ENCODE measurements at regions not wholly inside any gene's neighbourhood (a gene's known extent, or its start where the extent isn't known, plus 50 kb on each side); places are given as distances from the start of the nearest gene placed in this dataset.

GRCh38 chr17:34424814-34425491 is 61.9 kb upstream of the CCL1 start:
- TF ChIP-seq SP1 (IDR thresholded peaks at IDR 0.05), result no peak
- no peak for TF ChIP-seq FOXM1 (IDR thresholded peaks at IDR 0.05; ENCODE audit: borderline replicate concordance)
- TF ChIP-seq BHLHE40 (IDR thresholded peaks at IDR 0.05; ENCODE audit: borderline replicate concordance), result no peak
- TF ChIP-seq TARDBP (IDR thresholded peaks at IDR 0.05), result no peak
- no peak for TF ChIP-seq HDGF (IDR thresholded peaks at IDR 0.05; ENCODE audit: borderline replicate concordance)
- TF ChIP-seq ELF4 (IDR thresholded peaks at IDR 0.05), result no peak
- no peak for TF ChIP-seq PKNOX1 (IDR thresholded peaks at IDR 0.05)
- no peak for TF ChIP-seq FOXK2 (IDR thresholded peaks at IDR 0.05)
- no peak for TF ChIP-seq LEF1 (IDR thresholded peaks at IDR 0.05; ENCODE audit: borderline replicate concordance)
- TF ChIP-seq ZNF384 (IDR thresholded peaks at IDR 0.05), result no peak
- no peak for TF ChIP-seq SUZ12 (IDR thresholded peaks at IDR 0.05)
- TF ChIP-seq CTBP1 (IDR thresholded peaks at IDR 0.05; ENCODE audit: borderline replicate concordance), result no peak

Measured in HEK293T (cell line).